ENCODE measurements at regions not wholly inside any gene's neighbourhood (a gene's known extent, or its start where the extent isn't known, plus 50 kb on each side); places are given as distances from the start of the nearest gene placed in this dataset.

DNA sequence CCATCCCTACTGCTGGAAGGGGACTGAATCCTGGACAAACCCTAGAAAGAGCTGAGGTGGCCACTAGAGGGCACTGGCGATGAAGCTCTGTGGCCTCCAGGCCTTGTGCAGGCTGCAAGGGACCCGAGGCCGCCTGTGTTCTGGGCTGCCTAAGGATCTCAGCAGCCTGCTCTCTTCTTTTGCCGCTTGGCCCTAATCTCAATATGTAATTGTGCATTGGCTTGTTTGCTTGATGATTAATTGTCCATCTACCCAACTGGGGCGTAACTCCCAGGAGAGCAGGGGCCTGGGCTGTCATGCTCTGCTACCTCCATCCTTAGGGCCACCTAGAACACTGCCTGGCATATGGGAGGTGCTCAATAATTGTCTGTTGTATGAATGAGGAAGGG lies 73.8 kb downstream of the SYNE3 start:
- Histone ChIP-seq H3F3A (replicated peaks; ENCODE audit: low read depth) (no peaks in the 10 kb centered on the region), H3K4me2 (no peak overlapping the region), H2AFZ (0 out of 2 replicates have a peak overlapping the region, but pooled peaks have one; percentile 38), H3K27ac (ENCODE audit: low read depth) (no peak overlapping the region), H3K36me3 (ENCODE audit: insufficient read depth) (no peaks in the 10 kb centered on the region), H3K9me2 (ENCODE audit: insufficient read depth) (no peaks in the 10 kb centered on the region), H3K4me1 (ENCODE audit: insufficient read depth) (no peaks in the 10 kb centered on the region), H3K27me3 (ENCODE audit: insufficient read depth) (no peaks in the 10 kb centered on the region), H4K20me1 (replicated peaks; ENCODE audit: insufficient read depth) (no peaks in the 10 kb centered on the region), H3K79me2 (replicated peaks; ENCODE audit: insufficient read depth) (no peaks in the 10 kb centered on the region), H3K4me3 (no peak overlapping the region)
- no peak overlapping the region for H3K4me3 Mint-ChIP-seq
- DNase-seq (ENCODE audit: low spot score) (peak; percentile 85), ATAC-seq (peak; percentile 97)
- no peaks in the 10 kb centered on the region; the same call in 2 of the 3 replicates for H3K9me3 Mint-ChIP-seq
- TF ChIP-seq, protein P1, sequence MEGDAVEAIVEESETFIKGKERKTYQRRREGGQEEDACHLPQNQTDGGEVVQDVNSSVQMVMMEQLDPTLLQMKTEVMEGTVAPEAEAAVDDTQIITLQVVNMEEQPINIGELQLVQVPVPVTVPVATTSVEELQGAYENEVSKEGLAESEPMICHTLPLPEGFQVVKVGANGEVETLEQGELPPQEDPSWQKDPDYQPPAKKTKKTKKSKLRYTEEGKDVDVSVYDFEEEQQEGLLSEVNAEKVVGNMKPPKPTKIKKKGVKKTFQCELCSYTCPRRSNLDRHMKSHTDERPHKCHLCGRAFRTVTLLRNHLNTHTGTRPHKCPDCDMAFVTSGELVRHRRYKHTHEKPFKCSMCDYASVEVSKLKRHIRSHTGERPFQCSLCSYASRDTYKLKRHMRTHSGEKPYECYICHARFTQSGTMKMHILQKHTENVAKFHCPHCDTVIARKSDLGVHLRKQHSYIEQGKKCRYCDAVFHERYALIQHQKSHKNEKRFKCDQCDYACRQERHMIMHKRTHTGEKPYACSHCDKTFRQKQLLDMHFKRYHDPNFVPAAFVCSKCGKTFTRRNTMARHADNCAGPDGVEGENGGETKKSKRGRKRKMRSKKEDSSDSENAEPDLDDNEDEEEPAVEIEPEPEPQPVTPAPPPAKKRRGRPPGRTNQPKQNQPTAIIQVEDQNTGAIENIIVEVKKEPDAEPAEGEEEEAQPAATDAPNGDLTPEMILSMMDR (conservative IDR thresholded peaks at IDR 0.05; ENCODE audit: low read depth in 2 of 2), result peak; percentile 77 to 95
- TF ChIP-seq CREB1 (CRISPR knock-in tag; IDR thresholded peaks at IDR 0.05; ENCODE audit: low read depth), result no peak
- no peak overlapping the region for H3K27ac Mint-ChIP-seq
- H3K4me1 Mint-ChIP-seq, result no peaks in the 10 kb centered on the region; the same call in 2 of the 3 replicates
- peaks cover 4% of the 10 kb centered on the region for H3K27me3 Mint-ChIP-seq (ENCODE audit: insufficient read depth, low read depth, poor library complexity)
- H3K36me3 Mint-ChIP-seq (ENCODE audit: low read depth), result no peaks in the 10 kb centered on the region

DNA sequence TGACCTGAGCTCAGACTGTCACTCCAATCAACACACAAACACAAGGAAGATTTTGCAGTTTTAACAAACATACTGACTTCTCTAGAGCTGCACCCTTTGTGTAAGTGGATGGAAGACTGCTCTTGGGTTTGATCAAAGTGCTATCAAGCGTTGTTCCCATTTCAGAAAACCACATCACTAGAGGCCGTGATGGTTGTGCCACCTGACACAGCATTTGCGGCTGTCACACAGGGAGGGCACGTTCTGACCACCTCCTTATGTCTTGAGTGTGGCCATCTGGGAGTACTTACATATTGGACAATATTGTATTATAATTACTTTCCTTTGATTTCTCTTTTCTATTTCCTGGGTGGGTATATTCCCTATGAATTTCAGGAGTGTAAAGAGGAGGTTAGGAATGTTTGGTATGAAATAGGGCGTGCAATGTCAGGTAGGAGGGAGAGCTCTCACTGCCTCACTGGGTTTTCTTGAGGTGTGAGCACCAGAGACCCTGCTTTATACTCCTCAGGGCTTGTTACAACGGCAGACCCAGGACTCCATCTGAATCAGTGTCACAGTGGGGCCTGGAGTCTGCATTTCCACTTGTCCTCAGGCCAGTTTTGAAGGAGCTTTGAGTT lies 74.3 kb downstream of the SYNE3 start:
- Mint-ChIP-seq H3K27ac (no peak overlapping the region), H3K27me3 (ENCODE audit: insufficient read depth, low read depth, poor library complexity) (peaks cover 4% of the 10 kb centered on the region), H3K9me3 (no peaks in the 10 kb centered on the region; the same call in 2 of the 3 replicates), H3K4me1 (no peaks in the 10 kb centered on the region; the same call in 2 of the 3 replicates), H3K4me3 (no peak overlapping the region), H3K36me3 (ENCODE audit: low read depth) (no peaks in the 10 kb centered on the region)
- ATAC-seq (no peak), DNase-seq (ENCODE audit: low spot score) (no peak)
- no peaks in the 10 kb centered on the region for H3K79me2 ChIP-seq (replicated peaks; ENCODE audit: insufficient read depth)
- H3K4me3 ChIP-seq, result no peak overlapping the region
- H3K27ac ChIP-seq (ENCODE audit: low read depth), result no peak overlapping the region
- no peaks in the 10 kb centered on the region for H3K36me3 ChIP-seq (ENCODE audit: insufficient read depth)
- no peaks in the 10 kb centered on the region for H4K20me1 ChIP-seq (replicated peaks; ENCODE audit: insufficient read depth)
- H3K9me2 ChIP-seq (ENCODE audit: insufficient read depth), result no peaks in the 10 kb centered on the region
- H2AFZ ChIP-seq, result no peak overlapping the region
- no peak overlapping the region for H3K4me2 ChIP-seq
- H3K4me1 ChIP-seq (ENCODE audit: insufficient read depth), result no peaks in the 10 kb centered on the region
- H3K27me3 ChIP-seq (ENCODE audit: insufficient read depth), result no peaks in the 10 kb centered on the region
- no peaks in the 10 kb centered on the region for H3F3A ChIP-seq (replicated peaks; ENCODE audit: low read depth)
- TF ChIP-seq ZNF331 (CRISPR knock-in tag; IDR thresholded peaks at IDR 0.05; ENCODE audit: low read depth) (no peak), CREB1 (CRISPR knock-in tag; IDR thresholded peaks at IDR 0.05; ENCODE audit: low read depth) (no peak), JUNB (IDR thresholded peaks at IDR 0.05; ENCODE audit: unreplicated experiment) (no peak), EZH2phosphoT487 (IDR thresholded peaks at IDR 0.05; ENCODE audit: unreplicated experiment) (no peak), ZNF114 (CRISPR knock-in tag; IDR thresholded peaks at IDR 0.05) (no peak), STAT1 (IDR thresholded peaks at IDR 0.05; ENCODE audit: unreplicated experiment) (no peak), POLR2AphosphoS5 (IDR thresholded peaks at IDR 0.05; ENCODE audit: low read depth) (no peak)
- TF ChIP-seq, protein P1 (conservative IDR thresholded peaks at IDR 0.05; ENCODE audit: low read depth in 2 of 2), result no peak
- TF ChIP-seq, protein P2, sequence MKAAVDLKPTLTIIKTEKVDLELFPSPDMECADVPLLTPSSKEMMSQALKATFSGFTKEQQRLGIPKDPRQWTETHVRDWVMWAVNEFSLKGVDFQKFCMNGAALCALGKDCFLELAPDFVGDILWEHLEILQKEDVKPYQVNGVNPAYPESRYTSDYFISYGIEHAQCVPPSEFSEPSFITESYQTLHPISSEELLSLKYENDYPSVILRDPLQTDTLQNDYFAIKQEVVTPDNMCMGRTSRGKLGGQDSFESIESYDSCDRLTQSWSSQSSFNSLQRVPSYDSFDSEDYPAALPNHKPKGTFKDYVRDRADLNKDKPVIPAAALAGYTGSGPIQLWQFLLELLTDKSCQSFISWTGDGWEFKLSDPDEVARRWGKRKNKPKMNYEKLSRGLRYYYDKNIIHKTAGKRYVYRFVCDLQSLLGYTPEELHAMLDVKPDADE (IDR thresholded peaks at IDR 0.05), result no peak
- TF ChIP-seq, protein P3, sequence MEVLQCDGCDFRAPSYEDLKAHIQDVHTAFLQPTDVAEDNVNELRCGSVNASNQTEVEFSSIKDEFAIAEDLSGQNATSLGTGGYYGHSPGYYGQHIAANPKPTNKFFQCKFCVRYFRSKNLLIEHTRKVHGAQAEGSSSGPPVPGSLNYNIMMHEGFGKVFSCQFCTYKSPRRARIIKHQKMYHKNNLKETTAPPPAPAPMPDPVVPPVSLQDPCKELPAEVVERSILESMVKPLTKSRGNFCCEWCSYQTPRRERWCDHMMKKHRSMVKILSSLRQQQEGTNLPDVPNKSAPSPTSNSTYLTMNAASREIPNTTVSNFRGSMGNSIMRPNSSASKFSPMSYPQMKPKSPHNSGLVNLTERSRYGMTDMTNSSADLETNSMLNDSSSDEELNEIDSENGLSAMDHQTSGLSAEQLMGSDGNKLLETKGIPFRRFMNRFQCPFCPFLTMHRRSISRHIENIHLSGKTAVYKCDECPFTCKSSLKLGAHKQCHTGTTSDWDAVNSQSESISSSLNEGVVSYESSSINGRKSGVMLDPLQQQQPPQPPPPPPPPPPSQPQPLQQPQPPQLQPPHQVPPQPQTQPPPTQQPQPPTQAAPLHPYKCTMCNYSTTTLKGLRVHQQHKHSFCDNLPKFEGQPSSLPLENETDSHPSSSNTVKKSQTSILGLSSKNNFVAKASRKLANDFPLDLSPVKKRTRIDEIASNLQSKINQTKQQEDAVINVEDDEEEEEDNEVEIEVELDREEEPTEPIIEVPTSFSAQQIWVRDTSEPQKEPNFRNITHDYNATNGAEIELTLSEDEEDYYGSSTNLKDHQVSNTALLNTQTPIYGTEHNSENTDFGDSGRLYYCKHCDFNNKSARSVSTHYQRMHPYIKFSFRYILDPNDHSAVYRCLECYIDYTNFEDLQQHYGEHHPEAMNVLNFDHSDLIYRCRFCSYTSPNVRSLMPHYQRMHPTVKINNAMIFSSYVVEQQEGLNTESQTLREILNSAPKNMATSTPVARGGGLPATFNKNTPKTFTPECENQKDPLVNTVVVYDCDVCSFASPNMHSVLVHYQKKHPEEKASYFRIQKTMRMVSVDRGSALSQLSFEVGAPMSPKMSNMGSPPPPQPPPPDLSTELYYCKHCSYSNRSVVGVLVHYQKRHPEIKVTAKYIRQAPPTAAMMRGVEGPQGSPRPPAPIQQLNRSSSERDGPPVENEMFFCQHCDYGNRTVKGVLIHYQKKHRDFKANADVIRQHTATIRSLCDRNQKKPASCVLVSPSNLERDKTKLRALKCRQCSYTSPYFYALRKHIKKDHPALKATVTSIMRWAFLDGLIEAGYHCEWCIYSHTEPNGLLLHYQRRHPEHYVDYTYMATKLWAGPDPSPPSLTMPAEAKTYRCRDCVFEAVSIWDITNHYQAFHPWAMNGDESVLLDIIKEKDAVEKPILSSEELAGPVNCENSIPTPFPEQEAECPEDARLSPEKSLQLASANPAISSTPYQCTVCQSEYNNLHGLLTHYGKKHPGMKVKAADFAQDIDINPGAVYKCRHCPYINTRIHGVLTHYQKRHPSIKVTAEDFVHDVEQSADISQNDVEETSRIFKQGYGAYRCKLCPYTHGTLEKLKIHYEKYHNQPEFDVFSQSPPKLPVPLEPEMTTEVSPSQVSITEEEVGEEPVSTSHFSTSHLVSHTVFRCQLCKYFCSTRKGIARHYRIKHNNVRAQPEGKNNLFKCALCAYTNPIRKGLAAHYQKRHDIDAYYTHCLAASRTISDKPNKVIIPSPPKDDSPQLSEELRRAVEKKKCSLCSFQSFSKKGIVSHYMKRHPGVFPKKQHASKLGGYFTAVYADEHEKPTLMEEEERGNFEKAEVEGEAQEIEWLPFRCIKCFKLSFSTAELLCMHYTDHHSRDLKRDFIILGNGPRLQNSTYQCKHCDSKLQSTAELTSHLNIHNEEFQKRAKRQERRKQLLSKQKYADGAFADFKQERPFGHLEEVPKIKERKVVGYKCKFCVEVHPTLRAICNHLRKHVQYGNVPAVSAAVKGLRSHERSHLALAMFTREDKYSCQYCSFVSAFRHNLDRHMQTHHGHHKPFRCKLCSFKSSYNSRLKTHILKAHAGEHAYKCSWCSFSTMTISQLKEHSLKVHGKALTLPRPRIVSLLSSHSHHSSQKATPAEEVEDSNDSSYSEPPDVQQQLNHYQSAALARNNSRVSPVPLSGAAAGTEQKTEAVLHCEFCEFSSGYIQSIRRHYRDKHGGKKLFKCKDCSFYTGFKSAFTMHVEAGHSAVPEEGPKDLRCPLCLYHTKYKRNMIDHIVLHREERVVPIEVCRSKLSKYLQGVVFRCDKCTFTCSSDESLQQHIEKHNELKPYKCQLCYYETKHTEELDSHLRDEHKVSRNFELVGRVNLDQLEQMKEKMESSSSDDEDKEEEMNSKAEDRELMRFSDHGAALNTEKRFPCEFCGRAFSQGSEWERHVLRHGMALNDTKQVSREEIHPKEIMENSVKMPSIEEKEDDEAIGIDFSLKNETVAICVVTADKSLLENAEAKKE (CRISPR knock-in tag; IDR thresholded peaks at IDR 0.05), result no peak
